ENCODE measurements at regions not wholly inside any gene's neighbourhood (a gene's known extent, or its start where the extent isn't known, plus 50 kb on each side); places are given as distances from the start of the nearest gene placed in this dataset.

- no peak for TF ChIP-seq EZH2 (IDR thresholded peaks at IDR 0.05; ENCODE audit: borderline replicate concordance, insufficient read depth, low read length, poor library complexity, severe bottlenecking)
- no peak for TF ChIP-seq EP300 (conservative IDR thresholded peaks at IDR 0.05; ENCODE audit: poor library complexity, severe bottlenecking)
- TF ChIP-seq POLR2AphosphoS5 (IDR thresholded peaks at IDR 0.05), result no peak
Measured at GRCh38 chr6:141261016-141261671, 871.6 kb upstream of the GJE1 start.

Measured in neural cell (in vitro differentiated cells).